ENCODE measurements at regions not wholly inside any gene's neighbourhood (a gene's known extent, or its start where the extent isn't known, plus 50 kb on each side); places are given as distances from the start of the nearest gene placed in this dataset.

- no peak for TF ChIP-seq EZH2phosphoT487 (IDR thresholded peaks at IDR 0.05; ENCODE audit: borderline replicate concordance)
- no peak for TF ChIP-seq CTCF (conservative IDR thresholded peaks at IDR 0.05; ENCODE audit: low read length)
Measured at GRCh38 chr18:24593886-24594285, 133.4 kb downstream of the HRH4 start.

Data from Loucy (cell line).